Body of pancreas (tissue), 4 donors: ENCODE measurements at regions not wholly inside any gene's neighbourhood (a gene's known extent, or its start where the extent isn't known, plus 50 kb on each side); places are given as distances from the start of the nearest gene placed in this dataset.

Experiments
- ATAC-seq: fragments of 150-250 bp; one replicate; pipeline ENCODE4 v1.9.1; 2016
- DNase-seq, 4 donors: peaks; one replicate each; pipeline ENCODE4 v3.0.0-alpha.2; 2019
- H3K27ac ChIP-seq, 4 donors: fragments of 200-600 bp; sonication (generic); 1 replicate in 3 of 4; 2 replicates in 1 of 4; pipeline versions ENCODE4 v1.5.1 to v1.6.1; 2016 to 2019; ENCODE audit warnings: mild to moderate bottlenecking in 1 of 4, mixed read lengths in 1 of 4, moderate library complexity in 1 of 4
- H3K27me3 ChIP-seq, 2 donors: fragments of 200-600 bp; sonication (generic); one replicate each; pipeline ENCODE4 v1.6.0; 2016; ENCODE audit warnings: mild to moderate bottlenecking in 1 of 2
- H3K36me3 ChIP-seq, 2 donors: fragments of 200-600 bp; sonication (generic); replicated peaks in 1 of 2; 2 replicates each; pipeline ENCODE4 v1.5.1; 2016; ENCODE audit warnings: low read depth in 2 of 2; ENCODE audit not compliant: insufficient read depth in 1 of 2
- H3K4me1 ChIP-seq: fragments of 200-600 bp; sonication (generic); one replicate; pipeline ENCODE4 v1.6.0; 2016
- H3K4me3 ChIP-seq, 2 donors: fragments of 200-600 bp; sonication (generic); 1 replicate in 1 of 2; 2 replicates in 1 of 2; pipeline ENCODE4 v1.5.1; 2016 to 2019
- H3K9me3 ChIP-seq, 3 donors: fragments of 200-600 bp; sonication (generic); 1 replicate in 2 of 3; 2 replicates in 1 of 3; pipeline ENCODE4 v1.5.1; 2016
- POLR2A ChIP-seq, 3 donors: fragments of 450-650 bp; IDR thresholded peaks; one replicate each; pipeline ENCODE4 v1.6.1; 2016; ENCODE audit warnings: antibody characterized with exemption in 3 of 3, mild to moderate bottlenecking in 2 of 3
- WGBS, 2 donors: methylation state at CpG; one replicate each; pipeline ENCODE4 v1.1.5; 2017; 5-methylcytosine and 5-hydroxymethylcytosine counted together
- intact Hi-C: fragments of 100-400 bp; cut with DNase I; formaldehyde crosslinking; loops from one replicate; pipeline ENCODE4 v1.15.1; 2023
- TF ChIP-seq, protein P1 (sequence below), 7 experiments: fragments of 450-650 bp in 4 of 7; fragments of 200-600 bp in 3 of 7; sonication (generic) in 3 of 7; IDR thresholded peaks; one replicate each; pipeline ENCODE4 v1.5.1; 2016 to 2019; ENCODE audit warnings: antibody characterized with exemption in 7 of 7

DNA sequence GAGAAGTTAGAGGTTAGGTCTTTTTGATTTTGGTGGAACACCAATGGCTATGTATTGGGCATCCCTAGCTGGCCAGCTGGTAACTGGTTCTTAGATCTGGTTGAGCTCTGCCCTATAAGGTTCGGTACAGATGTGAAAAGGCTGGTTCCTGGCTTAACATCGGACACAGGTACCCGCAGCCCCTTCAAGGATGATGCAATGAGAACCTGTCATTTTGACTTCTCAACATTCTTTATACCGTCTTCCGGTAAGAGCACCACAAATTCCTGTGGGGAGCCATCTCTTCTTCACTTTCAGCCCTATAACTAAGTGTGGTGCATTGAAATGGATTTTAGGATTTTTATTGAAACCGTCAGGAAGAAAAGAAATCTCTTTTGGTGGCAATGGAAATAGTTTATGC, 222.8 kb downstream of the ADAMTS9 start:
- Histone ChIP-seq H3K27me3 (no peaks in the 10 kb centered on the region), H3K9me3 (no peaks in the 10 kb centered on the region), H3K27ac (no peak overlapping the region), H3K36me3 (no peaks in the 10 kb centered on the region), H3K4me1 (no peaks in the 10 kb centered on the region), H3K4me3 (no peak overlapping the region)
- DNase-seq = no peak
- TF ChIP-seq, protein P1, sequence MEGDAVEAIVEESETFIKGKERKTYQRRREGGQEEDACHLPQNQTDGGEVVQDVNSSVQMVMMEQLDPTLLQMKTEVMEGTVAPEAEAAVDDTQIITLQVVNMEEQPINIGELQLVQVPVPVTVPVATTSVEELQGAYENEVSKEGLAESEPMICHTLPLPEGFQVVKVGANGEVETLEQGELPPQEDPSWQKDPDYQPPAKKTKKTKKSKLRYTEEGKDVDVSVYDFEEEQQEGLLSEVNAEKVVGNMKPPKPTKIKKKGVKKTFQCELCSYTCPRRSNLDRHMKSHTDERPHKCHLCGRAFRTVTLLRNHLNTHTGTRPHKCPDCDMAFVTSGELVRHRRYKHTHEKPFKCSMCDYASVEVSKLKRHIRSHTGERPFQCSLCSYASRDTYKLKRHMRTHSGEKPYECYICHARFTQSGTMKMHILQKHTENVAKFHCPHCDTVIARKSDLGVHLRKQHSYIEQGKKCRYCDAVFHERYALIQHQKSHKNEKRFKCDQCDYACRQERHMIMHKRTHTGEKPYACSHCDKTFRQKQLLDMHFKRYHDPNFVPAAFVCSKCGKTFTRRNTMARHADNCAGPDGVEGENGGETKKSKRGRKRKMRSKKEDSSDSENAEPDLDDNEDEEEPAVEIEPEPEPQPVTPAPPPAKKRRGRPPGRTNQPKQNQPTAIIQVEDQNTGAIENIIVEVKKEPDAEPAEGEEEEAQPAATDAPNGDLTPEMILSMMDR (IDR thresholded peaks at IDR 0.05) = no peak
- no peak for TF ChIP-seq POLR2A (IDR thresholded peaks at IDR 0.05)
- 72 to 73% methylated on average over 6 of the region's 6 CpGs for WGBS, 2 donors
- intact Hi-C loops = no loop called here
- ATAC-seq = no peak

DNA sequence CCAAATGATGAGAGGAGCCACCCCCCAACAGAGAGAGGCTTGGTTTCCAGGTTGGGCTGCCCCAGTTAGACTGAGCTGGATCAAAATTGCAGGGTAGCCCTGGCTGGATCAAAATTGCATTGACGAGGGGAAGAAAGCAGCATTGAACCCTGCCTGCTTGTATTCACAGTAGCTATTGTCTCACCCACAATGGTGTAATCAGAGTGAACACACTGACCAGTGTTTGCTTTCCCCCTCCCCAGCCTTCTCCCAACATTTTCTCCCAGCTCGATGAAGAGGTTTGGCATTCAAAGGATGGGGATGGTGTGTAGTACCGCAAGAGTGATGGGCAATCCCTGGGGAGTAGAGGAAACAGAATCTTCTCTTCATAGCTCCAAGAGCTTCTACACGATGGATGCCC, 223.8 kb downstream of the ADAMTS9 start:
- WGBS, 2 donors = 56 to 58% methylated on average over 4 of the region's 4 CpGs
- no peaks in the 10 kb centered on the region for H3K36me3 ChIP-seq
- H3K9me3 ChIP-seq = no peaks in the 10 kb centered on the region
- intact Hi-C loops = no loop called here
- H3K27me3 ChIP-seq = no peaks in the 10 kb centered on the region
- no peak for DNase-seq
- H3K4me1 ChIP-seq = no peaks in the 10 kb centered on the region
- H3K4me3 ChIP-seq = no peak overlapping the region
- no peak overlapping the region for H3K27ac ChIP-seq
- ATAC-seq = no peak
- TF ChIP-seq, protein P1 (IDR thresholded peaks at IDR 0.05) = no peak
- TF ChIP-seq POLR2A (IDR thresholded peaks at IDR 0.05) = no peak

DNA sequence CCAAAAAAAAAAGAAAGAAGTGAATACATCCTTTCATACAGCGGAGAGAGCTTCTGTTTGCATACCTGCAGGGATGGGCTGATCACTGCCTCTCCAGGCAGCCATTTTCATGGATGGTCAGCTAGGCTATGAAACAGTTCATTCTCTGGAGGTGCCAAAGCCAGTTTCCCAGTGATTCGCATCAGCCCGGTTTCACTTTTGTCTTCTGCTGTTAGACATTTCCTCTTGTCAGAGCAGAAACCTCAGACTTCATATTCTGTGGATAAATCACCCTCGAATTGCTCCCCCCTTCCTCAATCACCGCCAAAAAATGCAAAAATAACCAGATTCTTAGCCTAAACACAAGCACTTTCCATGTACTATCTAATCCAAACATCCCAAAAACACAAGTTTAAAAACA, 225.6 kb downstream of the ADAMTS9 start:
- Histone ChIP-seq H3K9me3 (no peaks in the 10 kb centered on the region), H3K36me3 (no peaks in the 10 kb centered on the region), H3K27ac (no peak overlapping the region), H3K27me3 (no peaks in the 10 kb centered on the region), H3K4me1 (no peaks in the 10 kb centered on the region), H3K4me3 (no peak overlapping the region)
- TF ChIP-seq, protein P1 (IDR thresholded peaks at IDR 0.05) = no peak
- TF ChIP-seq POLR2A (IDR thresholded peaks at IDR 0.05) = no peak
- ATAC-seq = no peak
- no peak for DNase-seq
- intact Hi-C loops = no loop called here
- 56 to 68% methylated on average over 5 of the region's 5 CpGs for WGBS, 2 donors

DNA sequence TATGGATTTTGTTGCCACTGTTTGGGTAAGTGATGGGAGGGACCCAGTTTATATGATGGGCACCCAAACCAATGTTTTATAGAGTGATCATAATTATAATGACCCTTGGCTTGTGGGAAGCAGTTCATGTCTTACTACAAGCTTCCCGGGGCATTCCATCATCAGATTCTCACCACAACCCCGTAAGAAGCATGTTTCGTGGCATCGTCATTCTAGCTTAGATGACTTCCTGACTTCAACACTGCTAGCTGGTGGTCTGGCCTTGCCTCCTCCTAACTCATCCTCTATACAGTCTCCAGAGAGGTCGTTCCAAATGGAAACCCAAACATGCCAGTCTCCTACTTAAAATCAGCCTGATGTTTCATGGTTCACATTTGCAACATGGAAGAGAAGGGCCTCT, 226.9 kb downstream of the ADAMTS9 start:
- H3K4me3 ChIP-seq = no peak overlapping the region
- 82 to 85% methylated on average over 5 of the region's 5 CpGs for WGBS, 2 donors
- H3K9me3 ChIP-seq = no peaks in the 10 kb centered on the region
- intact Hi-C loops = no loop called here
- DNase-seq (no peak), ATAC-seq (no peak)
- no peaks in the 10 kb centered on the region for H3K4me1 ChIP-seq
- TF ChIP-seq, protein P1 (IDR thresholded peaks at IDR 0.05) = no peak
- no peak for TF ChIP-seq POLR2A (IDR thresholded peaks at IDR 0.05)
- H3K36me3 ChIP-seq = no peaks in the 10 kb centered on the region
- no peak overlapping the region for H3K27ac ChIP-seq
- no peaks in the 10 kb centered on the region for H3K27me3 ChIP-seq

DNA sequence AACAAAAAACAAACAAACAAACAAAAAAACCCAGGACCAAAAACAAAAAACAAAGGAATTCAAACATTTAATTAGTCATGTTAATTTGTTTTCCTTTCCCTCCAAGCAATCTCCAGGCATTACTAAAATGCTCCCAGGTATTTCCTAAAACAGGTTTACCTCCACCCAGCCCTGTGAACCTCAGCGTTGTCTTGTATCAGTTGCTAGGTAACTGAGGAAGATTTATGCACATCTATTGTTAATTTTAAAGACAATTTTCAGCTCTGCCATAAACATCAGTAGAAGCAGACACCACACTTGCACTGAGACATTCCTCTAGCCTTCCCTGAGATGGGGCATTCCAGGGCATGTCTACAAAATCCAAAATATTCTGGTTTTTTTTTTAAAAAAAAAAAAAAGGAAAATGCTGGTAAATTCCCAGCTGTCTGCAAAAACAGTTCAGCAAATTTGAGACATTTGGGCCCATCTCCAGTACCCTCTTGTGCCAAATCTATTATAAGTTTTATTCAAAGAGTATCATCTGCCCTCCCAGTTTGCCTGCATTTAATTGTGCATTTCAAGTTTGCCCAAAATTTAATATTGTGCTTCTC, 227.6 kb downstream of the ADAMTS9 start:
- Histone ChIP-seq H3K27me3 (no peaks in the 10 kb centered on the region), H3K4me3 (no peak overlapping the region), H3K27ac (no peak overlapping the region), H3K9me3 (no peaks in the 10 kb centered on the region), H3K4me1 (no peaks in the 10 kb centered on the region), H3K36me3 (no peaks in the 10 kb centered on the region)
- TF ChIP-seq, protein P1 (IDR thresholded peaks at IDR 0.05) = no peak
- no peak for TF ChIP-seq POLR2A (IDR thresholded peaks at IDR 0.05)
- 58 to 71% methylated on average over 1 of the region's 1 CpG for WGBS, 2 donors
- DNase-seq (no peak), ATAC-seq (no peak)
- intact Hi-C loops = no loop called here
